ENCODE measurements at regions not wholly inside any gene's neighbourhood (a gene's known extent, or its start where the extent isn't known, plus 50 kb on each side); places are given as distances from the start of the nearest gene placed in this dataset.
A peak's percentile ranks its signal among the peaks of the same experiment; 100 is the strongest.

DNA sequence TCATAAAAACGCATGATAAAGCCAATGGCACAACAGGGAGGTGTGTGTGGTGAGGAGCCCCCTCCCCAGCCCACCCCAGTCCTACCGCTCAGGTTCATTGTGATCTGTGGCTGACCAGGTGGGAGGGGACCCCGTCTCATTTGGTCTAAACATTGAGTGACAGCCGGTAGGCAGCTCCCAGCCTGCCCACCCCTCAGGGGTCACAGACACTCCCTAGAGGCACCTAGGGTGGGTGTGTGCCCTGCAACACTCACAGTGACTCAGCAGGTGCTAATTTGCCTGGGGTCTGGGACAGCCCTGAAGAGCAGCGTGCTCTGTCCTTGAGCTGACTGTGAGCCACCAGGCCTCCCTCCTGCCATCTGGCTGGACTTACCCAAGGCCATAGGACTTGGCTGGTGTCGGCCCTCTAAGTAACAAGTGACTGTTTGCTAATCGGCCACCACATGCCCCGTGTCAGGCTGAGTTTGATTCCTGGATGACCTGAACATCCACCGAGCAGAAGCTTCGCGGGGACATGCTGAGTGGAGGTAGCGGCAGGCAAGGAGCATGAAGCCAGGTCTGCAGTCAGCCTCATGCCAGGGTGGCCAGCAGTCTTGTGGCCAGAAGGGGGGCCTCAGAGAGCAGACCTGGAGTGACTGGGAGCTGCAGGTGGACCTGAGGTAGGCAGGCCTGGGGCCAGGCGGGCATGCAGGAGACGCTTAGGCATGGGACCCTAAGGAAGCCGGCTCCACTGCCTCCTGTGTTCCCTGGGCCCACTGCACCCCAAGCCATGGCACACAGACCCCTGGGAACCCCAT is 282.3 kb upstream of the SHH start:
- peaks cover 4 to 66% of the 10 kb centered on the region in 2 experiments; a peak in 3 of 5 replicates for H3K27me3 ChIP-seq (ENCODE audit: control insufficient read depth in 1 of 2, insufficient read depth in 2 of 2, low read length in 2 of 2)
- H3K9ac ChIP-seq (ENCODE audit: insufficient read depth, low read depth, low read length) = no peak overlapping the region
- intact Hi-C loops (cut with micrococcal nuclease; ENCODE audit: unreplicated experiment) (no loop called here), in situ Hi-C loops (cut with HindIII; ENCODE audit: extremely low pct_ligation_motif_present, low pct_unique_long_range_greater_than_20kb) (no loop called here)
- TF ChIP-seq PRPF4 (IDR thresholded peaks at IDR 0.05; ENCODE audit: low read depth, low read length, poor library complexity, severe bottlenecking) = no peak
- TF ChIP-seq, protein P1, sequence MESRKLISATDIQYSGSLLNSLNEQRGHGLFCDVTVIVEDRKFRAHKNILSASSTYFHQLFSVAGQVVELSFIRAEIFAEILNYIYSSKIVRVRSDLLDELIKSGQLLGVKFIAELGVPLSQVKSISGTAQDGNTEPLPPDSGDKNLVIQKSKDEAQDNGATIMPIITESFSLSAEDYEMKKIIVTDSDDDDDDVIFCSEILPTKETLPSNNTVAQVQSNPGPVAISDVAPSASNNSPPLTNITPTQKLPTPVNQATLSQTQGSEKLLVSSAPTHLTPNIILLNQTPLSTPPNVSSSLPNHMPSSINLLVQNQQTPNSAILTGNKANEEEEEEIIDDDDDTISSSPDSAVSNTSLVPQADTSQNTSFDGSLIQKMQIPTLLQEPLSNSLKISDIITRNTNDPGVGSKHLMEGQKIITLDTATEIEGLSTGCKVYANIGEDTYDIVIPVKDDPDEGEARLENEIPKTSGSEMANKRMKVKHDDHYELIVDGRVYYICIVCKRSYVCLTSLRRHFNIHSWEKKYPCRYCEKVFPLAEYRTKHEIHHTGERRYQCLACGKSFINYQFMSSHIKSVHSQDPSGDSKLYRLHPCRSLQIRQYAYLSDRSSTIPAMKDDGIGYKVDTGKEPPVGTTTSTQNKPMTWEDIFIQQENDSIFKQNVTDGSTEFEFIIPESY (CRISPR knock-in tag; IDR thresholded peaks at IDR 0.05) = peak; percentile 22; the same call in 1 of the 2 replicates
- no peak for TF ChIP-seq TERF1 (CRISPR knock-in tag; IDR thresholded peaks at IDR 0.05)
- TF ChIP-seq MED8 (CRISPR knock-in tag; IDR thresholded peaks at IDR 0.05; ENCODE audit: insufficient replicate concordance) = no peak
- no peak for TF ChIP-seq ZNF616 (CRISPR knock-in tag; IDR thresholded peaks at IDR 0.05; ENCODE audit: low read depth)
- no peak for TF ChIP-seq ZNF766 (CRISPR knock-in tag; IDR thresholded peaks at IDR 0.05; ENCODE audit: borderline replicate concordance)
- TF ChIP-seq ISL2 (CRISPR knock-in tag; IDR thresholded peaks at IDR 0.05) = no peak
- no peak for TF ChIP-seq ZNF883 (CRISPR knock-in tag; IDR thresholded peaks at IDR 0.05; ENCODE audit: not compliant biosample characterization)
- peak; percentile 12; the same call in 1 of the 2 replicates for TF ChIP-seq FOSL2 (CRISPR knock-in tag; IDR thresholded peaks at IDR 0.05)
- TF ChIP-seq MXD1 (CRISPR knock-in tag; IDR thresholded peaks at IDR 0.05) = no peak
- no peak for TF ChIP-seq KLF15 (CRISPR knock-in tag; IDR thresholded peaks at IDR 0.05; ENCODE audit: borderline replicate concordance)
- TF ChIP-seq ZNF12 (CRISPR knock-in tag; IDR thresholded peaks at IDR 0.05) = peak; percentile 96
- no peak for TF ChIP-seq DMTF1 (CRISPR knock-in tag; IDR thresholded peaks at IDR 0.05)
- no peak for TF ChIP-seq ZNF441 (CRISPR knock-in tag; IDR thresholded peaks at IDR 0.05; ENCODE audit: borderline replicate concordance)
- TF ChIP-seq ZNF121 (CRISPR knock-in tag; IDR thresholded peaks at IDR 0.05) = no peak
- H3K9me3 ChIP-seq (ENCODE audit: low read length) = no peaks in the 10 kb centered on the region
- H3K4me1 ChIP-seq (ENCODE audit: insufficient read depth, low read length) = no peaks in the 10 kb centered on the region
- no peak for FAIRE-seq
- DNase-seq (ENCODE audit: low spot score) = no peak
- H3K27ac ChIP-seq (ENCODE audit: extremely low read length, insufficient read depth, low read length) = no peak overlapping the region
- ATAC-seq = peak; percentile 47; the same call in 1 of the 3 replicates
- WGBS (ENCODE audit: low lambda C conversion rate) = 26% methylated on average over 5 of the region's 15 CpGs
- no peaks in the 10 kb centered on the region for H3K36me3 ChIP-seq (replicated peaks in 1 of 2; ENCODE audit: control insufficient read depth in 1 of 2, insufficient read depth in 2 of 2, low read length in 2 of 2)
- no peaks in the 10 kb centered on the region for H4K20me1 ChIP-seq (ENCODE audit: insufficient read depth, low read length)
- no peaks in the 10 kb centered on the region for H3K79me2 ChIP-seq (ENCODE audit: insufficient read depth, low read length)
- no peak overlapping the region for H3K4me2 ChIP-seq (ENCODE audit: low read depth, low read length)
- H2AFZ ChIP-seq (ENCODE audit: low read length) = no peak overlapping the region
- POLR2A ChIA-PET = no interaction called here
- CTCF ChIA-PET (ENCODE audit: low intra/inter-chr PET ratio, low total read pairs) = no interaction called here
- no peak overlapping the region for H3K4me3 ChIP-seq (replicated peaks in 1 of 3; ENCODE audit: insufficient read depth in 1 of 3, low read depth in 2 of 3, low read length in 3 of 3)
- BruUV-seq (replicated peaks) = no TSS peak

Measured in HepG2 (cell line).